HepG2 (cell line): ENCODE measurements at regions not wholly inside any gene's neighbourhood (a gene's known extent, or its start where the extent isn't known, plus 50 kb on each side); places are given as distances from the start of the nearest gene placed in this dataset.

Experiments used
- CHCHD3 ChIP-seq: sonication (generic); formaldehyde crosslinking; IDR thresholded peaks from 2 replicates; pipeline ENCODE4 v1.8.0; 2022; ENCODE audit warnings: mild to moderate bottlenecking, missing genetic modification reagents, moderate library complexity
- E2F2 ChIP-seq: sonication (generic); formaldehyde crosslinking; IDR thresholded peaks from 2 replicates; pipeline ENCODE4 v1.4.0; 2020; ENCODE audit warnings: missing genetic modification reagents, borderline replicate concordance
- ETV6 ChIP-seq: sonication (generic); formaldehyde crosslinking; conservative IDR thresholded peaks from 2 replicates; pipeline ENCODE4 v1.4.0; 2020; ENCODE audit warnings: missing genetic modification reagents
- HDAC6 ChIP-seq: fragments of 200-600 bp; sonication (generic); IDR thresholded peaks from 2 replicates; pipeline ENCODE4 v1.7.0; 2017; ENCODE audit warnings: mild to moderate bottlenecking, antibody characterized with exemption, low read length, low read depth
- MTF2 ChIP-seq: sonication (generic); formaldehyde crosslinking; IDR thresholded peaks from 2 replicates; pipeline ENCODE4 v1.5.0; 2020; ENCODE audit warnings: missing genetic modification reagents, borderline replicate concordance
- PLRG1 ChIP-seq: fragments of 450-650 bp; conservative IDR thresholded peaks from 2 replicates; pipeline ENCODE4 v1.6.1; 2016
- POLR2A ChIP-seq, 2 experiments: IDR thresholded peaks; 2 replicates each; pipeline ENCODE4 v1.6.1; 2011; ENCODE audit warnings: low read depth in 2 of 2, low read length in 2 of 2, mild to moderate bottlenecking in 1 of 2, moderate library complexity in 1 of 2; ENCODE audit not compliant: insufficient read depth in 1 of 2
- ZBED4 ChIP-seq: sonication (generic); formaldehyde crosslinking; IDR thresholded peaks from 2 replicates; pipeline ENCODE4 v1.4.0; 2020; ENCODE audit warnings: missing genetic modification reagents, borderline replicate concordance
- ZBTB14 ChIP-seq: sonication (generic); formaldehyde crosslinking; IDR thresholded peaks from 2 replicates; pipeline ENCODE4 v1.4.0; 2020; ENCODE audit warnings: missing genetic modification reagents
- ZNF225 ChIP-seq: sonication (generic); formaldehyde crosslinking; IDR thresholded peaks from 2 replicates; pipeline ENCODE4 v1.4.0; 2020; ENCODE audit warnings: mild to moderate bottlenecking, missing genetic modification reagents
- ZNF318 ChIP-seq: sonication (generic); formaldehyde crosslinking; IDR thresholded peaks from 2 replicates; pipeline ENCODE4 v1.4.0; 2020; ENCODE audit warnings: mild to moderate bottlenecking, missing genetic modification reagents
- ZNF446 ChIP-seq: sonication (generic); formaldehyde crosslinking; IDR thresholded peaks from 2 replicates; pipeline ENCODE4 v1.5.0; 2020; ENCODE audit warnings: mild to moderate bottlenecking, missing genetic modification reagents
- ZNF468 ChIP-seq: sonication (generic); formaldehyde crosslinking; IDR thresholded peaks from 2 replicates; pipeline ENCODE4 v1.8.0; 2022; ENCODE audit warnings: mild to moderate bottlenecking, moderate library complexity, missing genetic modification reagents
- ZNF615 ChIP-seq: sonication (generic); formaldehyde crosslinking; IDR thresholded peaks from 2 replicates; pipeline ENCODE4 v1.5.0; 2020; ENCODE audit warnings: mild to moderate bottlenecking, missing genetic modification reagents, borderline replicate concordance
- ZNF768 ChIP-seq: sonication (generic); formaldehyde crosslinking; IDR thresholded peaks from 2 replicates; pipeline ENCODE4 v1.4.0; 2020; ENCODE audit warnings: missing genetic modification reagents

- TF ChIP-seq ZBED4 (peak; percentile 92), MTF2 (CRISPR knock-in tag) (0 out of 2 replicates have a peak, but pooled peaks have one; percentile 45), CHCHD3 (CRISPR knock-in tag) (peak; percentile 75; the same call in 1 of the 2 replicates), ZNF446 (CRISPR knock-in tag) (no peak), ZNF768 (CRISPR knock-in tag) (no peak; the same call in 1 of the 2 replicates), ZNF225 (peak; percentile 77), HDAC6 (no peak), ZNF468 (no peak), PLRG1 (no peak), ZNF615 (CRISPR knock-in tag) (no peak), ZNF318 (CRISPR knock-in tag) (no peak), ZBTB14 (CRISPR knock-in tag) (no peak), POLR2A (IDR thresholded peaks at IDR 0.05; ENCODE audit: insufficient read depth in 1 of 2, low read depth in 2 of 2, low read length in 2 of 2) (peak; percentile 81 to 85), ETV6 (no peak), E2F2 (CRISPR knock-in tag) (no peak; the same call in 1 of the 2 replicates)
These were observed 206.9 kb upstream of the PKDCC start (continued) for GRCh38 chr2:41840702-41841551.
